Activated CD4-positive, alpha-beta T cell treated with anti-CD3 and anti-CD28 coated beads, Interleukin-2, amount 50 U/mL, for 16 hours (primary cell): ENCODE measurements at regions not wholly inside any gene's neighbourhood (a gene's known extent, or its start where the extent isn't known, plus 50 kb on each side); places are given as distances from the start of the nearest gene placed in this dataset.

Source experiments
- DNase-seq: peaks from one replicate; pipeline ENCODE4 v3.0.0-alpha.2; 2020

DNA sequence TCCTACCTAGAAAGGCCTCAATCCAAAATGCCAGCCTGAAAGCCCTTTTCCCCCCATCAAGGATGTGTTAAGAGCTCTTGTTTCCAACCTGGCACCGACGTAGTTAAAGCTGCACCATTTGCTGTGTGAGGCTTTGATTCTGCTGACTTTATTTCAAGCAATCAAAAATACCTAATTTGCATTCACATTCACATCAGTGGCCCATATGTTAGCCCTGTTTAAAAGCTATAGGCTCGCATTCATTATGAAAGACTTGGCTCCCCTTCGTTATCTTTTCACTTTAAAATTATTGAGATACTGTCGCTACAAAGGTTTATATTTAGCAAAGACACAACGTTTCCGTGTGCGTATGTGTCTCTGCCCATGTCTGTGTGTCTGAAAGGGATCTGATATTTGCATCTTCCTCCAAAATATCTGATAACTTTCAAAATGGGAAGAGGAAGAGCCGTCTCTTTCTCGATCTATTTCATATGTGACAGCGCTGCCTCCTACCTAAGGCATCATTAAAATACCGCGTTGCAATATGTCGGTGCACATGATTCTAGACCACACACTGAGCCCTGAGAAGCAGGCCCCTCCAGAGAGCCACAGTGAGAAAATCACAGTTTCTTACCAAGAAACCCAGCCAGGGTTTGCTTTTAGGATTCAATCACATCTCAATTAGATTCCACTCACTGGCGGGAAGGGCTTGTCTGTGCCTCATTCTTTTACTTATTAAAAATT is 57.1 kb upstream of the ITPRID1 start:
- DNase-seq = no peak

DNA sequence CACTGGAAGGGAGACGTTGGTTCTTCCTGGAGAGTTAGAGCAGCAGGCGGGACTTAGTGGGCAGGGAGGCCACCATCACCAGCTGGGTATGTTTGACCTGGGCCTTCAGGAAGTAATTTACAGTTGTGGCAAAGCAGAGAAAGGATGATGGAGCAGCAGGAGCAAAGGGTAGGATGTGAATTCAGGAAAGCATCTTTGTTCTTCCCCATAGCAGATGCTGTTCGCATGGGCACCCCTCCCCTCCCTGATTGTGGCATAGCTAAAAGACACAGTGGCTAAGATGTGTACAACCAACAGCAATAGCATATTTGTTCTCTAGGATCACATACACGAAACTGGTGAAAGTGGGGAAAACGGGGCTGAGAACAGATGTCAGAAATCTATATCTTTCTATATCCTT is 56.3 kb upstream of the ITPRID1 start:
- DNase-seq = no peak

DNA sequence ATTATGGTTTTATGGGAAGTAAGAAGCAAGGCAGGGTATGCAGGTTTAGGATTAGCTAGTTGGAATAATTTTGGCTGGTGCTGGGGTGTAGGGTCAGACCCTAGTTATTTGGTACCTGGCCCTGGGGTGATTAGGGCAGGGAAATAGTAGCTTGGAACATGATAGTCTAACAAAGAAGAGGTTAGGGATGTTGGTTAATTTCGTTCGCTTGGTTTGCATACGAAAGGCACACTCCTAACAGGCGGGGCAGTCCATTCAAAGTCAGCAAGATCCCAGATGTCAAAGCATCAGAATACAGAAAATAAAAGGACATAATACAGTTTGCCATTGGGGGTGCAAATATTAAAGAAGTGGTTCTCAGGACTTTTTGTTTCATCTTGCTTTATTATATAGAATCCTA is 55.7 kb upstream of the ITPRID1 start:
- DNase-seq = no peak

DNA sequence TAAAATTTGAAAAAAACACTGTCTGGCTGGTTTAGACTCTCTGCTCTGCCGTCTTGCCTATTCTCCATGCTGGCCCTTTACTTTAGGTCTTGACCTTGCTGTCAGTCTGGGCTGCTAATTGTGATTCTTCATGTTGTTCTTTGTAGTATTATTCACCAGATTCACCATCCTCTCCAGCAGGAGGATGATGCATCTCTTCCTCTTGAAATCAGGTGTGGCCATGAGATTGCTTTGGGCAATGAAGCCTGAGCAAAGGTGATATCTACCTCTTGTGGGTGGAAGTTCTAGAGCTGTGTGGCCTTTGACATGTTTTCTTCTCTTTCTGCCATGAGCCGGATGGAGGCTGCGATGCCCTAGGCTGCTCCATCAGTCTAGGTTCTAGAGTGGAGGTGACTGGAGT is 51.3 kb upstream of the ITPRID1 start:
- DNase-seq = no peak
